ENCODE measurements at regions not wholly inside any gene's neighbourhood (a gene's known extent, or its start where the extent isn't known, plus 50 kb on each side); places are given as distances from the start of the nearest gene placed in this dataset.

DNA sequence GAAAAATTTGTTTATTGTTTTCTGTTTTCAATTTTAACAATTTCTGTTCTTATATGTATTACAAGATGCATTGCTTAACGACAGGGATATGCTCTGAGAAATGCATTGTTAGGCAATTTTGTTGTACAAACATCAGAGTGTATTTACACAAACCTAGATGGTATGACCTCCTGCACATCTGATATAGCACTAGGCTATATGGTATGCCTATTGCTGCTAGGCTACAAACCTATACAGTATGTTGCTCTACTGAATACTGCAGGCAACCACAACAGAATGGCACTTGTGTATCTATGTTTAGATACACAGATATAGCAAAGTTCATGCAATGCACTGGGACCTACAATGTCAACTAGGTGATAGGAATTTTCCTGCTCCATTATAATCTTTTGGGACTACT lies 70.1 kb downstream of the SUCNR1 start:
- FAIRE-seq: no peak
- H3K79me1 ChIP-seq (ENCODE audit: low read depth, low read length): no peaks in the 10 kb centered on the region
- WGBS, 2 experiments (ENCODE audit: extremely low coverage in 1 of 2, insufficient coverage in 1 of 2, insufficient read length in 1 of 2, insufficient replicate concordance in 2 of 2, low coverage in 1 of 2, low lambda C conversion rate in 2 of 2, missing lambda C conversion rate in 1 of 2): 90% methylated on average over 1 of the region's 1 CpG; no CpG with 5 or more reads in 1 of the 2 experiments
- TF ChIP-seq SUZ12 (IDR thresholded peaks at IDR 0.05; ENCODE audit: low read length): no peak
- no peak for TF ChIP-seq BACH1 (IDR thresholded peaks at IDR 0.05; ENCODE audit: low read length)
- TF ChIP-seq POLR2A (IDR thresholded peaks at IDR 0.05; ENCODE audit: control extremely low read depth in 1 of 2, low read depth in 2 of 2, low read length in 2 of 2): no peak
- no peak for TF ChIP-seq CTBP2 (IDR thresholded peaks at IDR 0.05; ENCODE audit: borderline replicate concordance, insufficient read depth, insufficient read length, low read length)
- no peak for TF ChIP-seq RNF2 (IDR thresholded peaks at IDR 0.05; ENCODE audit: borderline replicate concordance, low read depth, low read length, missing control alignments, poor library complexity, severe bottlenecking)
- no peak for TF ChIP-seq MAFK (IDR thresholded peaks at IDR 0.05; ENCODE audit: low read depth, low read length)
- TF ChIP-seq POLR2AphosphoS5 (IDR thresholded peaks at IDR 0.05; ENCODE audit: low read depth, low read length): no peak
- no peak for TF ChIP-seq GABPA (IDR thresholded peaks at IDR 0.05; ENCODE audit: borderline replicate concordance, insufficient read depth, low read length)
- TF ChIP-seq JUN (IDR thresholded peaks at IDR 0.05; ENCODE audit: low read depth, low read length): no peak
- TF ChIP-seq CEBPB (IDR thresholded peaks at IDR 0.05; ENCODE audit: low read depth, low read length): no peak
- no peak for TF ChIP-seq RFX5 (IDR thresholded peaks at IDR 0.05; ENCODE audit: borderline replicate concordance, low read depth, low read length)
- TF ChIP-seq TBP (IDR thresholded peaks at IDR 0.05; ENCODE audit: low read depth, low read length): no peak
- TF ChIP-seq TAF1 (IDR thresholded peaks at IDR 0.05; ENCODE audit: low read depth, low read length): no peak
- no peak for TF ChIP-seq HDAC6 (IDR thresholded peaks at IDR 0.05; ENCODE audit: low read depth, low read length)
- no peak for TF ChIP-seq FOSL1 (IDR thresholded peaks at IDR 0.05; ENCODE audit: insufficient read depth, low read depth, low read length)
- no peak for TF ChIP-seq ASH2L (IDR thresholded peaks at IDR 0.05; ENCODE audit: low read length)
- no peak for TF ChIP-seq YY1 (IDR thresholded peaks at IDR 0.05; ENCODE audit: low read depth, low read length)

More for the DNA sequence above, 70.1 kb downstream of the SUCNR1 start:
- Histone ChIP-seq H3K4me1 (replicated peaks in 1 of 4; ENCODE audit: control insufficient read depth in 3 of 4, insufficient read depth in 4 of 4, low read length in 3 of 4) (no peaks in the 10 kb centered on the region), H3K27me3 (replicated peaks in 1 of 4; ENCODE audit: control insufficient read depth in 3 of 4, extremely low read depth in 1 of 4, insufficient read depth in 3 of 4, low read length in 3 of 4) (no peaks in the 10 kb centered on the region), H2BK120ac (replicated peaks; ENCODE audit: low read depth, low read length) (no peak overlapping the region), H3K4me3 (ENCODE audit: extremely low read depth in 1 of 4, insufficient read depth in 2 of 4, low read depth in 3 of 4, low read length in 4 of 4) (no peak overlapping the region), H3K9me3 (ENCODE audit: insufficient read depth in 2 of 2, low read depth in 1 of 2, low read length in 1 of 2) (no peaks in the 10 kb centered on the region), H3K4me2 (ENCODE audit: insufficient read depth in 1 of 2, low read depth in 2 of 2, low read length in 2 of 2) (no peak overlapping the region), H4K8ac (ENCODE audit: extremely low read depth, insufficient read depth, low read length) (no peak overlapping the region), H3K18ac (ENCODE audit: extremely low read depth, low read length) (no peak overlapping the region), H2AFZ (ENCODE audit: low read length) (no peak overlapping the region), H3K4ac (replicated peaks; ENCODE audit: insufficient read length, low read depth, low read length) (no peak overlapping the region), H3K56ac (replicated peaks; ENCODE audit: insufficient read length, low read depth, low read length) (no peak overlapping the region), H2BK12ac (ENCODE audit: low read depth, low read length) (no peak overlapping the region), H4K5ac (ENCODE audit: insufficient read length, low read depth, low read length) (no peak overlapping the region), H3K9ac (replicated peaks in 1 of 4; ENCODE audit: extremely low read depth in 1 of 4, low read depth in 3 of 4, low read length in 3 of 4) (no peak overlapping the region), H2AK5ac (ENCODE audit: low read depth, low read length) (no peak overlapping the region), H2BK5ac (ENCODE audit: low read depth, low read length) (no peak overlapping the region), H3K36me3 (ENCODE audit: control insufficient read depth in 2 of 4, insufficient read depth in 4 of 4, low read length in 3 of 4) (no peaks in the 10 kb centered on the region), H2BK15ac (ENCODE audit: low read length) (no peak overlapping the region), H4K91ac (replicated peaks; ENCODE audit: insufficient read length, low read length) (no peak overlapping the region), H3K23ac (ENCODE audit: insufficient read length) (no peak overlapping the region), H2BK20ac (ENCODE audit: low read length) (no peak overlapping the region), H3K79me2 (ENCODE audit: control insufficient read depth in 1 of 2, insufficient read depth in 2 of 2, low read length in 2 of 2) (no peaks in the 10 kb centered on the region), H3K14ac (ENCODE audit: insufficient read length) (no peak overlapping the region), H3K27ac (ENCODE audit: low read depth, low read length) (no peak overlapping the region), H3K23me2 (ENCODE audit: low read depth, low read length) (no peaks in the 10 kb centered on the region), H4K20me1 (replicated peaks in 1 of 2; ENCODE audit: control insufficient read depth in 1 of 2, insufficient read depth in 2 of 2, low read length in 2 of 2) (no peaks in the 10 kb centered on the region)
- no peak for DNase-seq (ENCODE audit: low read depth in 1 of 2, low spot score in 2 of 2)
- CTCF ChIA-PET (ENCODE audit: partially characterized antibody): no interaction called here
- POLR2A ChIA-PET (ENCODE audit: partially characterized antibody): no interaction called here
